Glomerular endothelial cell (primary cell): ENCODE measurements at regions not wholly inside any gene's neighbourhood (a gene's known extent, or its start where the extent isn't known, plus 50 kb on each side); places are given as distances from the start of the nearest gene placed in this dataset.

Source experiments
- DNase-seq: peaks from one replicate; pipeline ENCODE4 v3.0.0-alpha.2; 2011; ENCODE audit warnings: low read depth, low spot score; ENCODE audit errors: extremely low read depth

DNA sequence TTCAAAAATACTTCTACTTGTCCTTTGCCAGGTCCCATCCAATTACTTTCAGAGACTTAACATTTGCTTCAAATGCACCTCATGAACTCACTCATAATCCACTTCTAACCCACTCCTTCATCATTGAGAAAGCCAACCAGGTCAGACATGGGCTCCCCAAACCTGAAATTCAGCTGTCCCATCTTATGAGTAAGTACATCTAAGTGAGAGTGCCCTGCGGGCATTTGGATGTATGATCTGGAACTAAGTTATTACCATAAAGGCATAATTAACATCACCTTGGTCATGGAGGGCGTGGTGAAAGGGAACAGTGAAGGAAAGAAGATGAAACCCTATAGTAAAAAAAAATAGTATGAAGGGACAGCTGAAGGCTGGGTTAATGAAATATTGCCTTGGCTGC, 896.8 kb downstream of the C6orf118 start:
- DNase-seq = no peak

DNA sequence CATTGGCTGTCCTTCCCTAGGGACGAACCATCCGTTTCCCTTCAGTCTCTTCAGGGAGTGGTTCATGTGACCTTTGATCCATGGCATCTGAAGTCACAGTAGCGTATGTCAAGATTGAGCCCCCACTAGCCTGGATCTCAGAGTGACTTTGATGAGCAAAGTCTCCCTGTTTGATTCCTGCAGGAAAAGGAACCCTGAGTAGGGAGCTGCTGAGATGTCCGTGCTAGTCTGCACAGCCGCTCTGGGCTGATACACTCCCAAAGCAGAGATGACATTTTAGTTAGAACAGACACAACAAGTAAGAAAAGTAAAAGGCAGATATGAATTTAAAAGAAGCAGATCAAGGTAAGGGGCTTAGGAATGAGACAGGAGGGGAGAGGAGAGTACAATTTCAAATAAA, 899.4 kb downstream of the C6orf118 start:
- DNase-seq = no peak

GRCh38 chr6:164409309-164410009, 899.9 kb downstream of the C6orf118 start:
- no peak for DNase-seq

GRCh38 chr6:164408868-164409267, 900.5 kb downstream of the C6orf118 start:
- no peak for DNase-seq

GRCh38 chr6:164404812-164405488, 904.5 kb downstream of the C6orf118 start:
- DNase-seq = no peak

DNA sequence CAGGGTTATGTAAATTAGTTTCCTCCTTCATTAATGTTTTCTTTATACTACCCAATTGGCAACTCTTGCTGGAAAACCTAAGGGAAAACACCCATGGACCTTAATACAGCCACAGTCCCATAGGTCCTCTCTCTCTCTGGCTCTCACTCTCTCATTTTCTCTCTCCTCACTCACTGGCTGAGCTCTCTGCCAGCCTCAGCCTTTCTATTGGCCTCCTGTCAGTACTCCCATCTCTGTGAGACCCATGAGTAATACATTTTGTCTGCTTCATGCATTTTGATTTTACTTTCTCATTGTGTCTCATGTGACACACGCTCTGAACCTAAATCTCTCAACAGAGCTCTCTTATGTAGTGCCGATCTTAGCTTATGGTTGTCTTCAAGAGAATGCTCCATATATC, 907.5 kb downstream of the C6orf118 start:
- DNase-seq = no peak

DNA sequence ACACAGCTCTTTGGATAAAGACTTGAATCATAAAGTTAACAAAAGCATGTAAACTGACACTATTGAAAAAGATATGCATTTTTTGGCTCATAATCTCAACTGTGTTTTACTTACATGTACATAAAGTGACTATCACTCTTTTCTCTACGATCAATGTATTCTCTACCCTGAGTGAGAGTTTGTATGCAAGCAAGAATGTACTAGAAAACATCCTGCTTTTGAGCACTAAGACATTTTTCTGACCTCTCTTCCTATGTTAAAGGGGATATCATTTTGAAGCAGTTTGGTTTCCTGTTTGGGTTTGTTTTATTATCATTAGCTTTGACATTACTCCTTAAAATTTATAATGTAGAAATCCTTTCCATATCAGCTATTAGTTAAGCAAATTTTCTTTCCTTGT, 910.8 kb downstream of the C6orf118 start:
- no peak for DNase-seq

DNA sequence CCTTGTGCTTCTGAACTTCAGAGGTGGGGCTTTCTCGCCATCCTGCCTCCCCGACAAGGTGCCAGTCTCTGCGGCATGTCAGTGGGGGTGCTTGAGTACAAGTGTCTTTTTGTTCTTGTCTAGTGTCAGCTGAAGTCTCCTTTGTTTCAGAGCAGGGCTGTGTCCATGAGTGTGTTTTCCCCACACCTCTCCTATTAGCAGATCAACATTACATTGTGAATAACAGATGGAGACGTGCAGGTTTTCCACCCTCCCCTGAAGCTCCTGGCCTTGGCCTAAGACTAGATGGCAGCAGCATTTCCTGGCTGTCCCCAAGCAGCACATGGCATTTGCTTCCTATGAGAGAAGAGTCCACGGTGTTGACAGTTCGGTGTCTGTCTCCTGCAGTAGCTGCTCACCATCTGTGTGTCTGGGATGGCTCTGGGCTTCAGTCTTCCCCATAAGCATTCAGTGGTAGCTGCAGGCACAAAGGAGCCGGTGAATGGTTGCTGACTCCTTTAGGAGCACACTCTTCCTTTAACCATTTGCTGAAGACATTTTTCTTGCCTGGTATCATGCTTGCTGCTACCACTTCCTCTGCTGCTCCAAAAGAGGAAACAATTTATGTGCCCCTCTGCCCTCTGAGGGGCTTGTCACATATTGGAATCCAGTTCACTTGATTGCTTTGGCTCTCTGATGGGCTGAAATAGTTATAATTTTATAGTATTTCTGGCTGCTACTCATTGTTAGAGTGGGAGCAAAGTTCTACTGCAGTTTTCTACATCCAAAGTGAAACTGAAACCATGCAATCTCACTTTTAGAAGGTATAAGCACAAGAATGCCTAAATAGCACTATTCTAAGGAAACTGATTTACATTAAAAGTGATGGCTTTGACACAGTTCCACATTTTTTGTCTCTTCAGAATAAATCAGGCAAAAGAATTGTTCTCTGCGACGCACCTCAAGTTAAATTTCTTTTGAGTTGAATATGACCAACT, 913.0 kb downstream of the C6orf118 start:
- no peak for DNase-seq

GRCh38 chr6:164379795-164380194, 929.6 kb downstream of the C6orf118 start:
- no peak for DNase-seq

DNA sequence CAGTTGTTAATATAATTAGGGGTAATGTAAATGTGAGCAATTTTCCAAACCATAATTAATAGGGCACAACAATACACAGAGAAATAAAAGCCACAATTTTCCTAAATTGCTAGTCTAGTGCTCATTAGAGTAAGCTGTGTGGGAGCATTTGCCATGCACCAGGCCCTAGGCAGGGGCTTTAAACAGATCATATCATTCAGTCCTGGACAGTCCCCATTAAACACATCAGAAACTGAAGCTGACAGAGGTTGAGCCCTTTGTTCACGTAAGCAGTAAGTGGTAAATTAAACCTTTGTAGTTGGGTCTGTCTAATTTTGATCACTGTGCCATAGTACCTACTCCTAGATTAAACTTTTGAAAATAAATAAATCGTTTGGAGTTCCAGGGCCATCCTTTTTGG, 931.1 kb downstream of the C6orf118 start:
- DNase-seq = no peak

GRCh38 chr6:164377348-164377918, 932.0 kb downstream of the C6orf118 start:
- DNase-seq = no peak

GRCh38 chr6:164370773-164371172, 938.6 kb downstream of the C6orf118 start:
- DNase-seq = no peak

DNA sequence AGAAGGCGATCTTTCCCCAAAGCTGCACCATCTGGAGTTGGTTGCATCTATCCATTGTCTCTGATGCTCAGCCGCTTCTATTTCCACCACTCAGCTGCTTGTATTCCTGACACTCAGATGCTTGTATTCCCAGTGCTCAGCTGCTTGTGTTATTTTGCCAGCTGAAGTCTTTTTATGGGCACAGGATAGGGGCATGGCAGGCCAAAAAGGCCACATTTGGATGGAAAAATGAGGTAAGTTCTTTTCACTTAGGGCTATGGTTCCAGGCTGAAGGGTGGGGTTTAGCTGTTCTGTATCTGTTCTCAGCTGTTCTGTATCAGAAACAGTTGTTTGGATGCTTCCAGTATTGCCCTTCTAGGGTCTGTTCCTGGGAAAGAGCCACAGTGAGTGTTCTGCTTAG, 944.9 kb downstream of the QKI start:
- no peak for DNase-seq

GRCh38 chr6:164359036-164359435, 944.5 kb downstream of the QKI start:
- DNase-seq = no peak

GRCh38 chr6:164356814-164357213, 942.3 kb downstream of the QKI start:
- no peak for DNase-seq

GRCh38 chr6:164347455-164347854, 932.9 kb downstream of the QKI start:
- no peak for DNase-seq

GRCh38 chr6:164346631-164347030, 932.1 kb downstream of the QKI start:
- no peak for DNase-seq

GRCh38 chr6:164345806-164346496, 931.4 kb downstream of the QKI start:
- no peak for DNase-seq

- no peak for DNase-seq
Measured at GRCh38 chr6:164345327-164345726, 930.8 kb downstream of the QKI start.

GRCh38 chr6:164344801-164345291, 930.3 kb downstream of the QKI start:
- no peak for DNase-seq
